A549 (cell line): ENCODE measurements at regions not wholly inside any gene's neighbourhood (a gene's known extent, or its start where the extent isn't known, plus 50 kb on each side); places are given as distances from the start of the nearest gene placed in this dataset.

Source experiments
- EP300 ChIP-seq, 2 experiments: fragments of >200 bp; sonication (Bioruptor Twin); formaldehyde crosslinking; IDR thresholded peaks; 2 replicates in 1 of 2; 3 replicates in 1 of 2; pipeline ENCODE4 v1.6.1; 2016 to 2017
- HOXA7 ChIP-seq: fragments of 250-450 bp; sonication (Bioruptor Pico); IDR thresholded peaks from 2 replicates; pipeline ENCODE4 v1.5.0; 2020; ENCODE audit warnings: mild to moderate bottlenecking, moderate library complexity
- JUN ChIP-seq, 2 experiments: fragments of >200 bp; sonication (Bioruptor Twin); formaldehyde crosslinking; IDR thresholded peaks; 2 replicates in 1 of 2; 3 replicates in 1 of 2; pipeline ENCODE4 v1.6.1; 2016 to 2017
- MAFK ChIP-seq: fragments of 450-650 bp; IDR thresholded peaks from 2 replicates; pipeline ENCODE4 v1.6.1; 2014; ENCODE audit not compliant: partially characterized antibody
- POLR2A ChIP-seq: IDR thresholded peaks from 2 replicates; pipeline ENCODE4 v1.6.1; 2012; ENCODE audit warnings: mild to moderate bottlenecking, low read length
- SMC3 ChIP-seq: fragments of >200 bp; sonication (Bioruptor Twin); formaldehyde crosslinking; IDR thresholded peaks from 3 replicates; pipeline ENCODE4 v1.6.1; 2018; ENCODE audit warnings: inconsistent platforms
- ZFP36 ChIP-seq: fragments of 450-650 bp; IDR thresholded peaks from 2 replicates; pipeline ENCODE4 v1.6.1; 2014; ENCODE audit warnings: borderline replicate concordance; ENCODE audit not compliant: partially characterized antibody
- TF ChIP-seq, protein P1 (sequence below): fragments of >200 bp; sonication (Bioruptor Twin); formaldehyde crosslinking; IDR thresholded peaks from 2 replicates; pipeline ENCODE4 v1.6.1; 2016
- TF ChIP-seq, protein P2 (sequence below): fragments of >200 bp; sonication (Bioruptor Twin); formaldehyde crosslinking; IDR thresholded peaks from 3 replicates; pipeline ENCODE4 v1.5.1; 2016
- TF ChIP-seq, protein P3 (sequence below): IDR thresholded peaks from 2 replicates; pipeline ENCODE4 v1.6.1; 2012
- TF ChIP-seq, protein P4 (sequence below): fragments of 200-600 bp; sonication (generic); IDR thresholded peaks from 2 replicates; pipeline ENCODE4 v1.6.1; 2016; ENCODE audit warnings: antibody characterized with exemption, mild to moderate bottlenecking, moderate library complexity

DNA sequence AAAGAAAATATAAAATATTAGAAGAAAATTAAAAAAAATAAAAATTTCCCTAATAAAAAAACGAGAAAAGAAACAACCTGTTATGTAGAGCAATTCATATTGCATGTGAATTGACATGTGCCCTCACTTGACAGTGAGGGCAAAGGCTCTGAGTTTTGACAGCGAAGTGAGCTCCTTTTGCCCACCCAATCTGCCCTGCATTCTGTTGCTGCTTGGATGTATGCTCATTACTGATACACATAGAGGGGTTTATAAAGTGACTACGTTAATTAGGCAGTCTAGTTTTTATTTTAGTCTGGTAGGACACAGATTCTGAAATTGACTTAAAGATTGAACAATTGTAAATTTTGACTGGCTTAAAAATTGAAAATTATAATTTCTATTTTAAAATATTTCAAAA lies 949.4 kb downstream of the TLE4 start:
- no peak for TF ChIP-seq HOXA7 (CRISPR knock-in tag)
- TF ChIP-seq, protein P1, sequence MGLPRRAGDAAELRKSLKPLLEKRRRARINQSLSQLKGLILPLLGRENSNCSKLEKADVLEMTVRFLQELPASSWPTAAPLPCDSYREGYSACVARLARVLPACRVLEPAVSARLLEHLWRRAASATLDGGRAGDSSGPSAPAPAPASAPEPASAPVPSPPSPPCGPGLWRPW: no peak
- no peak for TF ChIP-seq JUN (IDR thresholded peaks at IDR 0.05)
- TF ChIP-seq, protein P2, sequence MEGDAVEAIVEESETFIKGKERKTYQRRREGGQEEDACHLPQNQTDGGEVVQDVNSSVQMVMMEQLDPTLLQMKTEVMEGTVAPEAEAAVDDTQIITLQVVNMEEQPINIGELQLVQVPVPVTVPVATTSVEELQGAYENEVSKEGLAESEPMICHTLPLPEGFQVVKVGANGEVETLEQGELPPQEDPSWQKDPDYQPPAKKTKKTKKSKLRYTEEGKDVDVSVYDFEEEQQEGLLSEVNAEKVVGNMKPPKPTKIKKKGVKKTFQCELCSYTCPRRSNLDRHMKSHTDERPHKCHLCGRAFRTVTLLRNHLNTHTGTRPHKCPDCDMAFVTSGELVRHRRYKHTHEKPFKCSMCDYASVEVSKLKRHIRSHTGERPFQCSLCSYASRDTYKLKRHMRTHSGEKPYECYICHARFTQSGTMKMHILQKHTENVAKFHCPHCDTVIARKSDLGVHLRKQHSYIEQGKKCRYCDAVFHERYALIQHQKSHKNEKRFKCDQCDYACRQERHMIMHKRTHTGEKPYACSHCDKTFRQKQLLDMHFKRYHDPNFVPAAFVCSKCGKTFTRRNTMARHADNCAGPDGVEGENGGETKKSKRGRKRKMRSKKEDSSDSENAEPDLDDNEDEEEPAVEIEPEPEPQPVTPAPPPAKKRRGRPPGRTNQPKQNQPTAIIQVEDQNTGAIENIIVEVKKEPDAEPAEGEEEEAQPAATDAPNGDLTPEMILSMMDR: no peak
- no peak for TF ChIP-seq MAFK
- TF ChIP-seq, protein P3, sequence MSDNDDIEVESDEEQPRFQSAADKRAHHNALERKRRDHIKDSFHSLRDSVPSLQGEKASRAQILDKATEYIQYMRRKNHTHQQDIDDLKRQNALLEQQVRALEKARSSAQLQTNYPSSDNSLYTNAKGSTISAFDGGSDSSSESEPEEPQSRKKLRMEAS: no peak
- no peak for TF ChIP-seq POLR2A
- no peak for TF ChIP-seq SMC3
- no peak for TF ChIP-seq ZFP36
- TF ChIP-seq EP300 (IDR thresholded peaks at IDR 0.05): no peak
- TF ChIP-seq, protein P4, sequence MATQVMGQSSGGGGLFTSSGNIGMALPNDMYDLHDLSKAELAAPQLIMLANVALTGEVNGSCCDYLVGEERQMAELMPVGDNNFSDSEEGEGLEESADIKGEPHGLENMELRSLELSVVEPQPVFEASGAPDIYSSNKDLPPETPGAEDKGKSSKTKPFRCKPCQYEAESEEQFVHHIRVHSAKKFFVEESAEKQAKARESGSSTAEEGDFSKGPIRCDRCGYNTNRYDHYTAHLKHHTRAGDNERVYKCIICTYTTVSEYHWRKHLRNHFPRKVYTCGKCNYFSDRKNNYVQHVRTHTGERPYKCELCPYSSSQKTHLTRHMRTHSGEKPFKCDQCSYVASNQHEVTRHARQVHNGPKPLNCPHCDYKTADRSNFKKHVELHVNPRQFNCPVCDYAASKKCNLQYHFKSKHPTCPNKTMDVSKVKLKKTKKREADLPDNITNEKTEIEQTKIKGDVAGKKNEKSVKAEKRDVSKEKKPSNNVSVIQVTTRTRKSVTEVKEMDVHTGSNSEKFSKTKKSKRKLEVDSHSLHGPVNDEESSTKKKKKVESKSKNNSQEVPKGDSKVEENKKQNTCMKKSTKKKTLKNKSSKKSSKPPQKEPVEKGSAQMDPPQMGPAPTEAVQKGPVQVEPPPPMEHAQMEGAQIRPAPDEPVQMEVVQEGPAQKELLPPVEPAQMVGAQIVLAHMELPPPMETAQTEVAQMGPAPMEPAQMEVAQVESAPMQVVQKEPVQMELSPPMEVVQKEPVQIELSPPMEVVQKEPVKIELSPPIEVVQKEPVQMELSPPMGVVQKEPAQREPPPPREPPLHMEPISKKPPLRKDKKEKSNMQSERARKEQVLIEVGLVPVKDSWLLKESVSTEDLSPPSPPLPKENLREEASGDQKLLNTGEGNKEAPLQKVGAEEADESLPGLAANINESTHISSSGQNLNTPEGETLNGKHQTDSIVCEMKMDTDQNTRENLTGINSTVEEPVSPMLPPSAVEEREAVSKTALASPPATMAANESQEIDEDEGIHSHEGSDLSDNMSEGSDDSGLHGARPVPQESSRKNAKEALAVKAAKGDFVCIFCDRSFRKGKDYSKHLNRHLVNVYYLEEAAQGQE: no peak
